Erythroblast (primary cell): ENCODE measurements at regions not wholly inside any gene's neighbourhood (a gene's known extent, or its start where the extent isn't known, plus 50 kb on each side); places are given as distances from the start of the nearest gene placed in this dataset.

ENCODE experiments used
- GATA1 ChIP-seq: IDR thresholded peaks from 2 replicates; pipeline ENCODE4 v1.6.1; 2011; ENCODE audit warnings: low read depth, mild to moderate bottlenecking, control low read depth, low read length, moderate library complexity
- POLR2A ChIP-seq: IDR thresholded peaks from 2 replicates; pipeline ENCODE4 v1.6.1; 2011; ENCODE audit warnings: mild to moderate bottlenecking, low read length

- no peak for TF ChIP-seq POLR2A
- no peak for TF ChIP-seq GATA1
These were observed 980.8 kb downstream of the PLA2G4A start for GRCh38 chr1:187809549-187809948.
